SIG-M5 treated with dmso at 0.1 percent for 504 hours (cell line): ENCODE measurements at regions not wholly inside any gene's neighbourhood (a gene's known extent, or its start where the extent isn't known, plus 50 kb on each side); places are given as distances from the start of the nearest gene placed in this dataset.

Source experiments
- DNase-seq: peaks from one replicate; lab custom pipeline; 2025; ENCODE audit not compliant: unreplicated experiment; lab: John Stamatoyannopoulos, UW

DNA sequence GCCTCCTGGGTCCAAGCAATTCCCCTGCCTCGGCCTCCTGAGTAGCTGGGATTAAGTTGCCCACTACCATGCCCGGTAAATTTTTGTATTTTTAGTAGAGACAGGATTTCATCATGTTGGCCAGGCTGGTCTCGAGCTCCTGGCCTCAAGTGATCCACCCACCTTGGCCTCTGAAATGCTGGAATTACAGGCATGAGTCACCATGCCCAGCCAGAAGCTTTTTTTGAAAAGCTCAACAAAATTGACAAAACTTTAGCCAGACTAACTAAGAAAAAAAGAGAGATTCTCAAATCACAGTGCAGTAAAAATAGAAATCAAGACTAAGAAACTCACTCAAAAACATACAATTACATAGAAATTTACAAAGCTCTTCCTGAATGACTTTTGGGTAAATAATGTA is 420.6 kb downstream of the COL12A1 start:
- DNase-seq, result no peak

DNA sequence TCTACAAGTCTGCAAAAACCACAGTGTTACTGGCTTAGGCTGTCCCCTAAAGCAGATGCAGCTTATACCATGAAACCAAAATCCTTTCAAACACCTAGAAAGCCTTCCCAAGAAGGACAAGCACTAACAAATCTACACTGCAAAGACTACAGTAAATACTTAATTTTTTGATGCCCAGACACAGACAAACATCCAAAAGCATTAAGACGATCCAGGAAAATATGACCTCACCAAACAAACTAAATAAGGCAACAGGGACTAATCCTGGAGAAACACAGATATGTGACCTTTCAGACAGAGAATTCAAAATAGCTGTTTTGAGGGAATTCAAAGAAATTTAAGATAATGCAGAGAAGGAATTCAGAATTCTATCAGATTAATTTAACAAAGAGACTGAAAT is 423.5 kb downstream of the COL12A1 start:
- no peak for DNase-seq

DNA sequence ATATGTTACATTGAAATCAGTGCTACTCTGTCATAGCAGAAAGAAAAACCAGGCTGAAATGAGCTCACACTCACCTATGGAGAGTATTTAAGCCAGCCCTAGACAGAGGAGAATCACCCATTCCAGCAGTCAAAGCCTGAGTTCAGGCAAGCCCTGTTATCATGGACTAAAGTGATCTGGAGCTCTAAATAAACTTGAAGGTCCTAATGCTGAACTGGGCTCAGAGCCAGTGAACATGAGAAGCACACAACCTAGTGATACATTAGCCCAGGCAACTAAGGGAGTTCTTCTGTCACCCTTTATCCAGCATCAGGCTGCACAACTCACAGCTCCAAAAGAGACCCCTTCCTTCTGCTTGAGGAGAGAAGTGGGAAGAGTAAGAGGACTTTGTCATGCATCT is 425.0 kb downstream of the COL12A1 start:
- no peak for DNase-seq

DNA sequence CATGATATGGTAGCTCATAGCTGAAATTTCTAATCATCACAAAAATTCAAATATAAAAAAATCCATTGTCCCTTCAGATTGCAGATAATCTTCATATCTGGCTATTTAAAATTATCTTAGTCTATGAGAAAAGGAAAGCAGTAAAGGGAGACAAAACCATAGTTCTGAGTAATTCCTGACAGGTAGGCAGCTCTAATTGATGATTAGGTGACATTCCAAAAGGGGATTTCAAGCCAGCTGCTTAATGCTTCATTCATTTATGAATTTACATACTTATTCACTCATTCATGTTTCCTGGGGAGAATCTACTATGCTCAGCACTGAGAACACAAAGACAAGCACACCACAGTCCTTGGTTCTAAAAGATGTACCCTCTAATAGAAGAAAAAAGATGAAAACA is 437.1 kb downstream of the COL12A1 start:
- DNase-seq, result no peak

DNA sequence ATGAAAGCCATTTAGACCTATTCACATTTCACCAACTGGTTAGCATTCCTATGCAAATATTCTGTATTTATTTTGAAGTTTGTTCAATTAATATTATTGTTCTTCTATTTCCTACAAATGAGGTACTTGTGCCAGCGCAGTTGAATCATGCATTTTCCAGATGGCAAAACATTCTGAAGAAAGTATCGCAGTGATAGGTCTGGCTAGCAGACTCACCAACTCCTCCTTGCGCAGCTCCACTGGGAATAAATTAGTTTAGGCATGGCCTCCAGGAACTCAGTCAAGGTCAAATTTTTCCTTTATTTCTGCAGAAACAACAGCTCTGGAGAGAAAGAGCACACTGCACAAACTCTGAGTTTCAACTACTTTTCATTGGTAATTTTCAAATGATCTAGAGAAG is 437.7 kb downstream of the COL12A1 start:
- DNase-seq, result no peak

DNA sequence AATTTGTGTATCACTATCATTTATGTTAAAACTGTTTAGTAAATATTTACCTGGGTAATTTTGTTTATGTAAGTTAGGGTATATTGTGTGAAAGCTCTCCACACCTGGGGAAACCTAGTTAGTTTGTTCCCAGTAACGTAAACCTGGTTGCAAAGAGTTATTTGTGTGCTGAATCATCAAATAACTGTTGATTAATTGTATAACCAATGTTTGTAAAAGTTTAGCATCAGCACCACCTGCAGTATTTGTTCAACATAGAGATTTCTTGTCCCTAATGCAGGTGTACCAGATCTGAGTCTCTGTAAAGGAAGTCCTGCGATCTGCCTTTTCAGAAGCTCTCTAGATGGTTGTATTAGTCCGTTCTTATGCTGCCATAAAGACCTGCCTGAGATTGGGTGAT is 440.4 kb downstream of the COL12A1 start:
- DNase-seq, result no peak

DNA sequence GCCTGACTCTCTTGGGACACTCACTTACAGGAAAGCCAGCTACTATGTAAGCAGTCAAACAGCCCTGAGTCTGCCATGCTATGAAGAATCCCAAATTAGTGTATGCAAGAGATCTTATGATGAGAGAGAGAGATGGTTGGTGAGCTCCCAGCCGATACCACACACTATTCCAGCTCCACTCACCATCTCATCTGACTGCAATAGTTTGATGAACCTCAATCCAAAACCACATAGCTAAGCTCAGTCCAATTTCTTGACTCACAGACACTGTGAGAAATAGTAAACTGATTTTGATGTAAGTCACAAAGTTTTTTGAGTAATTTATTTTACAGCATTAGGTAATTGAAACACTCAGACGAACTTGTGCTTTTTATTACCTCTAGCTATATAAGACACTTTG is 441.4 kb downstream of the COL12A1 start:
- no peak for DNase-seq

DNA sequence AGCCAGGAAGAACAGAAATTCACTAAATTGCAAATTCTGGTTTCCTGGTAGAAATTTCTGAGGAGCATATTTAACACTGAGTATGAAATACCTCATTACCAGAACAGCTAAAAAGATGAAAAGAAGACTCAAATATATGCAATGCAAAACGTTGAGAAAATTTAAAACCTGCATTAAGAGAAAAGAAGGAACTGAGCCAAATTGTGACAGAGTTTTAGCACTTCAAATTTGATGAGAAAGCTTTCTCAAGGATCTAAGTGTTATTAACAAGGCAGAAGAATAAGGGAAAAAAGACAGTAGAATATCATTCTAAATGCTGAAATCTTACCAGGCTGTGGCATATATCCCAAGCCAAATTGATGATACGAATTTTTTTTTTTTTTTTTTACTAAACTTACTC is 443.0 kb downstream of the COL12A1 start:
- DNase-seq, result no peak

DNA sequence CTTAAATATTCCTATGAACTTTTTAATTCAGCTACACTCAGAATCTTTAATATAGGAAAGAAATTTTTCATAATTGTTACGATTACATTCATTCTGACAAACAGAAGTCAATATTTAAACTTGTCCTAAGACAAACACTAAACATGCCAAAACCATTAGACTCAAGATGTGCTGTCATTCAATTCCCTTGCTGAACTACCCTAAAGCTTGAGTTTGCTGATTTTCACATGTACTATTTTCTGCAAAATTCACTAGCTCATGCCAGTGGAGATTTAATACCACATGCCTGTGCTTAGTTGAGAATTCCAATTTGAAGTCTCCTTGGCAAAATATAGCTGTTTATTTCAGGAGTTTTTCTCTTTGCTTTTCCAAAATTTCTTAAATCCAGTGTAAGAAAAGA is 448.0 kb downstream of the COL12A1 start:
- DNase-seq, result no peak

DNA sequence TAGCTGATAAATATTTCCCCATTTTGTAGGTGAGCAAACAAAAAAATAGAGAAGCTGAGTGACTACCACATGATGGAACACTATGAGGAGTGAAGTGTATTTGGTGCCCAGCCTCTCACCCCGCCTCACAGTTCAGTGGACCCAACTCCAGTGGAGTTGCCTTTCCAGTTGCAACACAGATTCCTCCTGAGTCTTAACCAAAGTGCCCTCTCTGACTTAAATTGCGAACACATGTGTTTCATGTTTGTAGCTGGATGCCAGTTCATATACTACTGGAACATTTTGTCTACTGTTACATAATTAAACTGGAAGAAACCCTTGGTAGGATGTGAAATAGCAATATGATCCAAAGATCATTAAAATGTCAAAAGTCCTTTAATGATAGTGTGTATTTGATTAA is 448.9 kb downstream of the COL12A1 start:
- DNase-seq, result no peak

DNA sequence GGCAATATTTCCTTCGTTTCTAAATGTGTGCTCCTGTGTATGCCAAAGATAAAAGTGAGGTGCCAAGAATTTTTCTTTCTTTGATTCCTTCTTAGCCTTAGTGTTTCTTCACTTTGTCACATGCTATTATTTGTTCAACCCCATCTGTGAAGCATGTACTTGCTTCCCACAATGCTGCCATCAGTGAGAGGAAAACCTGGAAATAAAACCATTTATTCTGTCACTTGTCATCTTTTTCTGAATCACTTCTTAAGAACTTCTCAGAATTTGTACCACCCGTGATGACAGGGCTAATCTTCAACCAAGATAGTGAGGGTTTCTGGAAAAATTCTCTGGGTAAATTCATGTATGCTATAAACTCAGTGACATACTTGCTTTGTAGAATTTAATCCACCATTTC is 450.1 kb downstream of the COL12A1 start:
- DNase-seq, result no peak

DNA sequence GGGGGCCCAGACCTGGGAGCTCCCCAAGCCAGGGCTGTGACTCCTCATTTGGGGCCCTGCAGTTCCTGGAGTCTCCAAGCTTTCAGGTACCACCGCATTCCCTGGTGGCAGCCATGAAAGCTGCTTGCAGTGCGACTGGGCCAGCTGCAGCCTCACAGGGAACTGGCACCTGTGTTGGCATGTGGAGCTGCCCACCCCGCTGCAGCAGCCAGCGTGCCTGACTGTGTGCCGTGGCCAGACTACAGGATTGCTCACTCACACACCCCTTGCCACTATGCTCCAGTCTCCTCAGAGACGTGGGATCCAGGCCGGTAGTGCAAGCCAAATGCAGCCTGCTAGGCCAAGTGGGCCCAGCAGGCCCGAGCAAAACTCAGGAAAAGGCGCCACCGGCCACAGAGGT is 450.7 kb downstream of the COL12A1 start:
- DNase-seq, result no peak

DNA sequence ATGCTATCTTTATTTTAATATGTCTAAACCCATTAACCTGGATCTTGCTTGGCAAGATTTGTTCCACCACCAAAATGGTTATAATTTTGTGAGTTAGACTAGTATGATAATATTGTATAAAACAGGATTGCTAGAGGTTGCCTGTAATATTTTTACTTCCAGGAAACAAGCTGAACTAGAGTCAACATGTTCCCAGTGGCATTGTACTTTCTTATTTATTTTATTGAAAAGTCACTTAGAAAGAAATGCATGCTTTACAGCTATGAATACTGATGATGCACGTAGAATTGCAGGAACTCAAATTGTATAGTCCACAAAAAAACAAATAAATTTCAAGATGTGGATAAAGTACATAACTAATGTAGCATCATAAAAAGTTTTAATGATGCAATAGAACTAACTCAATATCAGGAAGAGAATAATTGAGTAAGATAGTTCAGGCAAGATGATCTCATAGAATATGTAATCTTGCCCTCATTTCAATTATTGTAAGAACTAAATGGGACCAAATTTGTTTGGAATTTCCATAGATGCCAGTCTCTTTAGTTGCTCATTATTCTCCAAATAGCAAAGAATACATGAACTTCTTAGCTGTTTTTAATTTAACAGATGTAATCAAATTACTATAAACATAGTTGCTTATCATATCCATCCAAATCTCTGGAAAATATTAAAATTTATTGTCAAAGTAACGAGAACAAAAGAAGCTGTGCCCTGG is 451.8 kb downstream of the COL12A1 start:
- no peak for DNase-seq

DNA sequence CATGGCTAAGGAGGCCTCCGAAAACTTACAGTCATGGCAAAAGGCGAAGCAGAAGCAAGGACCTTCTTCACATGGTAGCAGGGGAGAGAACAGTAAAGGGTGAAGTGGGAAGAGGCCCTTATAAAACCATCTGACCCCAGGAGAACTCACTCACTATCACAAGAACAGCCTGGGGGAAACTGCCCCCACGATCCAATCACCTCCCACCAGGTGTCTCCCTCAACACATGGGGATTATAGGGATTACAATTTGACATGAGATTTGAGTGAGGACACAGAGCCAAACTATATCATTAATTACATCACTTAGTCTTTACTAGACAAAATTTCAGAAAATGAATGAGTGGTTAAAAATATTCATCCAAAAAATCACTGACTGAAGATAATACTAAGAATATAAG is 453.6 kb downstream of the COL12A1 start:
- DNase-seq, result no peak

DNA sequence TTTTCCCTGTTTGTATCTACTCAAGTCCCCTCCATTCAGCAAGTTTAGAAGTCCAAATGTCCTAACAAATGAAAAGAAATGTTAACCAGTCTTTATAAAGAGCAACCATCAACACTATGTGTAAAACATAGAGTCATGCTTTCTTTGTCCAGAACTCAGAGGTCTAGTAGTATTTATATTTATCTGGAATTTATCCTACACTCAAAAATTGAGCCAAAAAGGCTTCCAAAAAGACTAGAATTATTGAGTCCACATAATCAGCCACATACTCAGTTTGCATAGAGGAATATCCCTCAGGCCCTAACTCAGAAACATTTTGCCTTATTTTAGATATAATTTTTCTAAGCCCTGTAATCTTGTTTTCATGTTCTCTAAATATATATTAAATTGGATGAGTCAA is 455.0 kb downstream of the COL12A1 start:
- no peak for DNase-seq

DNA sequence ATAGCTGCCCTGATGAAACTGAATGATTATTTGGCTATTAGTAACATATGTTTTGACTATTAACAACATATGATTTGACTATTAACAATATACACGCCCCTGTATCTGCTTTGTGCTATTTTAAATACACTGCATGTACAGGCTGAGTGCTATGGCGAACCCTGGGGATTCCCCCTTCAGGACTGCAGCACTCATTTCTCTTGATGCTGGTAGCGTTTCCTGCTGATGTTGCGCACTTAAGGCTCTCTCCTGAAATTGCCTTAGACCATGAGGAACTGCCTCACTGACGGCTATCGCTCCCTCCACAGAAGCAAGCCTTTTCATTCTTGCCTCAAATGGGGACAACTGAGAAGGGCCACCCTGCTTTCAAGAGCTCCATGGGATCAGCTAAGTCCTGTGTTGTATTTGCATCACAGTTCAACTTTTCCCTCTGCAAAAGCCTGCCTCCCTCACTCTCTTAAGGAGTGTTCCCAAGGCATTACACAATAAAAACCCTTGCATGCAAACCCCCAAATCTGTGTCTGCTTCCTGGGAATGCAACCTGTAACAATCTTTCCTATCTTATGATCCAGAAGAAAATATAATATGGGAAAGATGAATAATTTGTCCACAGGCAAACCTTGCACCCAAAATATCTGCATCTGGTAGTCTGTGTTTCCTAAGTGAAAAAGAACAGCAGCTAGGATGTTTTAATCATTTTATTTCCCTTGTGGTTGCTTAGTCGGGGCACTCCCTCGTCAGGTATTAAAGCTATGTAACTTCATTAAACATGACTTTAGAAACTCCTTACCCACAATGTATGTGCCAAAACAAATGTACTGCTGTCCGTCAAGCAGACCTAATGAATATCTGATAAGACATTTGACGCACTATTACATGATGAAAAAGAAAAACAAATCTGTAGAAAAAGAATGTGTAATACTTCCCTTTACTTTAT is 456.4 kb downstream of the COL12A1 start:
- no peak for DNase-seq

DNA sequence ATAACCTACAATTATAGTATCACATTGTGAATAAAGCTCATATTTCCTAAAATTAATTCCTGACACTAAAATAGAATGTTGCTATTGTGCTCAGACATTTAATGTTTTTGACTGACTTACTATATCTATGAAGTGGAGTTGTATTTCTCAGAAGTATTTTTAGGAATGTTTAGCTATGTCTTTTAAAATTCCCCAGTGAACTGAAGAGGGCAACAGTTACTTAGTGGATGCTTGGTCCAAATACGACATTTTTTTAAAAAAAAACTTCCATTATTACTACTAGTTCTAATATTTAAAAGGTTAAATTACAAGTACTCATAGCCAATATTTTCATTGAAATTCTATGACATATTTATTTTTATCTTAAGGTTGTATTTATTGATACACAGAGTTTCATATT is 460.2 kb downstream of the COL12A1 start:
- no peak for DNase-seq

DNA sequence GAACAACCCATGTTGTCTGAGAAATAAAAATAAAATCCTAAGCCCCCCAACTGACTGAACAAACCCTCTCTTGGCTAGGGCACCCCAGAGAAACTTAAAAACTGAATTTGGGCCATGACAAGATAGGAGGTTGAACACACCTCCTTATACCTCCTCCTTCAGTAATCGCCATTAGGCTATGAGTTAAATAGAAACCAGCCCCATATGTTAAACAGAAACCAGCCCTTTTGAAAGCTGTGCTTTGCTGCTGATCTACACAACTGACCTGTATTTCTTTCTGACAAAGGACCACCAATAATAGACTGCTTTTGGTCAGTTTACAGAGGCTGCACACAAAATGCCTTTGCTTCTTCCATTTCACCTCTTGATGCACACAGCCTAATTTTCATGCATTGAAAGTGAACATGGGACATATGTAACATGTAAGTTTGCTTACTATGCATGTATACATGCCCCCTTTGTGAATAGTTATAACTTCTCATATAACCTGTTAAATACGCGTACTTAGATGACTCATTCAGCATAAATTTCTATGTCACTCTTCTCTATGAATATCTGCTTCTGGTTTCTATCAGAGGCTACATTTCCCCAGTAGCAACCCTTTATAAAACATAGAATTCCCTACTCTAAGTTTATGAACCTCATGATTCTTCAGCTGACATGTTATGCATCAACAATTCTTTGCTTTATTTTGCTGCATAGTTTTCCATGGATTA is 462.9 kb downstream of the COL12A1 start:
- no peak for DNase-seq

DNA sequence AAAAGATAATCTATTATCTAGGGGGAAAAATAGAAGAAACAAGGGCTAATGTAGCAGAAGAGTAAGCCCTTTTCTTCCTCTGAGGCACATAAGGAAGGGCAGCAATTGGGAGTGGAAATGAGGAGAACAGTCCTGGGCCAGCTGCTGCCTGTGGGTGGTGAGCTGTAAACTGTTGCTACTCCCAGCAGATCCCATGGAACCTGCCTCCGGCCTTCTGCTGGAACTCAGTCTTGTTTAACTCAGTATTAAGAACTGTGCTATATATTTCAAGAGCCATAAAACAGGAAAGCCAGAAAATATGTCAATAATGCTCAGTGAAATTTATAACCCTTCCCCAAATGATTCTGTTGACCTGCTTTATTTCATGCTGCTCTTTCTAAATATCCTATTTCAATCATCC is 464.2 kb downstream of the COL12A1 start:
- DNase-seq, result no peak

DNA sequence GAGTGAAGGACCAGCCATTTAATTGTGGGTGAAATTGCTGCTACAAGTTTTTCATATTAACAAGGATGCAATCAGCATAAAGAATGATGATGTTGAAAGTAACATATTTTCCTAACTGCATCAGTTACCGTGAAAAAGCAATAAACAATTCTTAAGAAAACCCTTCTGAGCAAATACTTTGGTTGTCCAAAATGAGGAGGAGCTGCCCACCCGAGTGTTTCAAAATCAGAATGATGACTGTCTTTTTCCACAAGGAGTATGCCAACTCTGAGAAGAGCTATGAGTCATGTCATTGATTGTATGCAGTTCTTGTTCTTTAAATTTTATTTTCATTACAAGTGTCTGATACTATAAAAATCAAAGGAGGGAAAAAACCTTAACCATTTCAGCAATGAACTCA is 470.5 kb downstream of the COL12A1 start:
- no peak for DNase-seq

DNA sequence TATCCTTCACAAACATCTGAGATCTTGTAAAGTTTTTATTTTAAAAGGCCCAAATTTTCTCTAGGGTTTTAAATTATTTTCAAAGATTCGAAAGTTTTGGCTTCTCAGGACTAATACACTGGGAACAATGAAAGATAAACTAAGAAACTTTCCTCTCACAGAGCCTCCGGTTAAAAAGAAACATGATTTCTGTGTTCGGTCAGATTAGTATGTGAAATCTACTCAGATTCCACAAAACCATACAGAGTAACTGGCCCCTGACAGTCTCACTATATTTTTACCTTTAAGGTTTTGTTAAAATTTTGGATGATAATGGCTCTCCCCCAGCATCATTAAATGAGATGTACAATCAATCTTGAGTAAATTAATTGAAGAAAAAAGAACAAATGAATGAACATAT is 471.0 kb downstream of the COL12A1 start:
- no peak for DNase-seq
